HEK293 (cell line): ENCODE measurements at regions not wholly inside any gene's neighbourhood (a gene's known extent, or its start where the extent isn't known, plus 50 kb on each side); places are given as distances from the start of the nearest gene placed in this dataset.
"Not testable (repeated sequence)": the region's sequence is repeated elsewhere in the genome, so short reads cannot be mapped to it uniquely, and the experiment has no call there.

ENCODE experiments used
- PBX3 ChIP-seq: sonication (generic); formaldehyde crosslinking; IDR thresholded peaks from 2 replicates; pipeline ENCODE4 v1.8.1; 2022; ENCODE audit warnings: mild to moderate bottlenecking, moderate library complexity, missing genetic modification reagents
- SCRT2 ChIP-seq: fragments of 450-650 bp; formaldehyde crosslinking; IDR thresholded peaks from 2 replicates; pipeline ENCODE4 v1.5.1; 2016; ENCODE audit warnings: missing biosample characterization, missing genetic modification characterization
- WT1 ChIP-seq: fragments of 450-650 bp; formaldehyde crosslinking; IDR thresholded peaks from 2 replicates; pipeline ENCODE4 v1.5.1; 2016; ENCODE audit warnings: missing biosample characterization, missing genetic modification characterization
- ZBTB7A ChIP-seq: fragments of 450-650 bp; formaldehyde crosslinking; IDR thresholded peaks from 2 replicates; pipeline ENCODE4 v1.5.1; 2016; ENCODE audit warnings: low read depth, missing biosample characterization, missing genetic modification characterization
- ZNF133 ChIP-seq: fragments of 450-650 bp; formaldehyde crosslinking; IDR thresholded peaks from 2 replicates; pipeline ENCODE4 v1.5.1; 2016; ENCODE audit warnings: missing biosample characterization, missing genetic modification characterization
- ZNF148 ChIP-seq: fragments of 450-650 bp; formaldehyde crosslinking; IDR thresholded peaks from 2 replicates; pipeline ENCODE4 v1.5.0; 2017; ENCODE audit warnings: missing biosample characterization, missing genetic modification characterization, borderline replicate concordance
- ZNF221 ChIP-seq: fragments of 450-650 bp; formaldehyde crosslinking; IDR thresholded peaks from 2 replicates; pipeline ENCODE4 v1.5.1; 2017; ENCODE audit warnings: missing biosample characterization, missing genetic modification characterization, borderline replicate concordance
- ZNF777 ChIP-seq: fragments of 450-650 bp; formaldehyde crosslinking; IDR thresholded peaks from 2 replicates; pipeline ENCODE4 v1.5.1; 2017; ENCODE audit warnings: missing biosample characterization, missing genetic modification characterization, borderline replicate concordance
- ZNF843 ChIP-seq: fragments of 450-650 bp; formaldehyde crosslinking; IDR thresholded peaks from 2 replicates; pipeline ENCODE4 v1.5.1; 2016; ENCODE audit warnings: missing biosample characterization, missing genetic modification characterization
- TF ChIP-seq, protein P1 (sequence below): fragments of 450-650 bp; formaldehyde crosslinking; IDR thresholded peaks from 2 replicates; pipeline ENCODE4 v1.5.1; 2016; ENCODE audit warnings: missing biosample characterization, missing genetic modification characterization
- TF ChIP-seq, protein P2 (sequence below): fragments of 450-650 bp; IDR thresholded peaks from 2 replicates; pipeline ENCODE4 v1.5.1; 2018; ENCODE audit warnings: missing biosample characterization, mild to moderate bottlenecking, missing genetic modification characterization

GRCh38 chr1:243001003-243001402 is 254.1 kb downstream of the CEP170 start:
- not testable (repeated sequence) for TF ChIP-seq SCRT2 (tag by site-specific recombination); ZNF221 (tag by site-specific recombination); PBX3 (CRISPR knock-in tag); WT1 (tag by site-specific recombination); ZNF133; ZNF843 (tag by site-specific recombination); ZNF148 (tag by site-specific recombination); ZNF777 (tag by site-specific recombination); ZBTB7A (tag by site-specific recombination)
- TF ChIP-seq, protein P1, sequence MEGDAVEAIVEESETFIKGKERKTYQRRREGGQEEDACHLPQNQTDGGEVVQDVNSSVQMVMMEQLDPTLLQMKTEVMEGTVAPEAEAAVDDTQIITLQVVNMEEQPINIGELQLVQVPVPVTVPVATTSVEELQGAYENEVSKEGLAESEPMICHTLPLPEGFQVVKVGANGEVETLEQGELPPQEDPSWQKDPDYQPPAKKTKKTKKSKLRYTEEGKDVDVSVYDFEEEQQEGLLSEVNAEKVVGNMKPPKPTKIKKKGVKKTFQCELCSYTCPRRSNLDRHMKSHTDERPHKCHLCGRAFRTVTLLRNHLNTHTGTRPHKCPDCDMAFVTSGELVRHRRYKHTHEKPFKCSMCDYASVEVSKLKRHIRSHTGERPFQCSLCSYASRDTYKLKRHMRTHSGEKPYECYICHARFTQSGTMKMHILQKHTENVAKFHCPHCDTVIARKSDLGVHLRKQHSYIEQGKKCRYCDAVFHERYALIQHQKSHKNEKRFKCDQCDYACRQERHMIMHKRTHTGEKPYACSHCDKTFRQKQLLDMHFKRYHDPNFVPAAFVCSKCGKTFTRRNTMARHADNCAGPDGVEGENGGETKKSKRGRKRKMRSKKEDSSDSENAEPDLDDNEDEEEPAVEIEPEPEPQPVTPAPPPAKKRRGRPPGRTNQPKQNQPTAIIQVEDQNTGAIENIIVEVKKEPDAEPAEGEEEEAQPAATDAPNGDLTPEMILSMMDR (tag by site-specific recombination): not testable (repeated sequence)
- TF ChIP-seq, protein P2, sequence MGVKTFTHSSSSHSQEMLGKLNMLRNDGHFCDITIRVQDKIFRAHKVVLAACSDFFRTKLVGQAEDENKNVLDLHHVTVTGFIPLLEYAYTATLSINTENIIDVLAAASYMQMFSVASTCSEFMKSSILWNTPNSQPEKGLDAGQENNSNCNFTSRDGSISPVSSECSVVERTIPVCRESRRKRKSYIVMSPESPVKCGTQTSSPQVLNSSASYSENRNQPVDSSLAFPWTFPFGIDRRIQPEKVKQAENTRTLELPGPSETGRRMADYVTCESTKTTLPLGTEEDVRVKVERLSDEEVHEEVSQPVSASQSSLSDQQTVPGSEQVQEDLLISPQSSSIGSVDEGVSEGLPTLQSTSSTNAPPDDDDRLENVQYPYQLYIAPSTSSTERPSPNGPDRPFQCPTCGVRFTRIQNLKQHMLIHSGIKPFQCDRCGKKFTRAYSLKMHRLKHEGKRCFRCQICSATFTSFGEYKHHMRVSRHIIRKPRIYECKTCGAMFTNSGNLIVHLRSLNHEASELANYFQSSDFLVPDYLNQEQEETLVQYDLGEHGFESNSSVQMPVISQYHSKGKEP (tag by site-specific recombination): not testable (repeated sequence)
